Neural cell (in vitro differentiated cells): ENCODE measurements at regions not wholly inside any gene's neighbourhood (a gene's known extent, or its start where the extent isn't known, plus 50 kb on each side); places are given as distances from the start of the nearest gene placed in this dataset.

Source experiments
- H2AFZ ChIP-seq: fragments of 200-600, 300-800 bp; sonication (generic), shearing (Covaris generic); 2 replicates; pipeline ENCODE4 v1.6.0; 2014; ENCODE audit warnings: low read depth, mild to moderate bottlenecking, antibody characterized with exemption, low read length, moderate library complexity
- H3F3A ChIP-seq: fragments of 200-600 bp; shearing (Covaris generic); 2 replicates; pipeline ENCODE4 v1.6.1; 2016; ENCODE audit warnings: mild to moderate bottlenecking, moderate library complexity, mixed read lengths, antibody characterized with exemption, low read length; ENCODE audit not compliant: insufficient read depth, poor library complexity, severe bottlenecking
- H3K27ac ChIP-seq: fragments of 200-600, 300-800 bp; sonication (generic), shearing (Covaris generic); 2 replicates; pipeline ENCODE4 v1.5.1; 2014; ENCODE audit warnings: mild to moderate bottlenecking, low read length, moderate library complexity
- H3K27me3 ChIP-seq: fragments of 300-800, 200-600 bp; sonication (generic), shearing (Covaris generic); 2 replicates; pipeline ENCODE4 v1.6.0; 2014; ENCODE audit warnings: mild to moderate bottlenecking, low read depth, low read length, moderate library complexity; ENCODE audit not compliant: insufficient read depth
- H3K36me3 ChIP-seq: fragments of 300-800, 200-600 bp; sonication (generic), shearing (Covaris generic); 2 replicates; pipeline ENCODE4 v1.5.1; 2014; ENCODE audit warnings: mild to moderate bottlenecking, antibody characterized with exemption, low read length, moderate library complexity; ENCODE audit not compliant: insufficient read depth
- H3K4me2 ChIP-seq: fragments of 300-800, 200-600 bp; sonication (generic), shearing (Covaris generic); 2 replicates; pipeline ENCODE4 v1.6.0; 2014; ENCODE audit warnings: mild to moderate bottlenecking, low read length
- H3K4me3 ChIP-seq: fragments of 300-800, 200-600 bp; sonication (generic), shearing (Covaris generic); 2 replicates; pipeline ENCODE4 v1.5.1; 2014; ENCODE audit warnings: mild to moderate bottlenecking, low read length, moderate library complexity
- H3K79me2 ChIP-seq: fragments of 200-600 bp; shearing (Covaris generic); replicated peaks from 2 replicates; pipeline ENCODE4 v1.6.0; 2014; ENCODE audit warnings: mild to moderate bottlenecking, low read length, moderate library complexity; ENCODE audit not compliant: insufficient read depth
- H3K9ac ChIP-seq: fragments of 300-800, 200-600 bp; sonication (generic), shearing (Covaris generic); 2 replicates; pipeline ENCODE4 v1.6.1; 2016; ENCODE audit warnings: mild to moderate bottlenecking, low read length, mixed read lengths
- H3K9me2 ChIP-seq: fragments of 200-600 bp; shearing (Covaris generic); 2 replicates; pipeline ENCODE4 v1.6.1; 2016; ENCODE audit warnings: mild to moderate bottlenecking, low read length, mixed read lengths; ENCODE audit not compliant: insufficient read depth
- H3K9me3 ChIP-seq: fragments of 200-600, 300-800 bp; sonication (generic), shearing (Covaris generic); 2 replicates; pipeline ENCODE4 v1.6.1; 2016; ENCODE audit warnings: mild to moderate bottlenecking, mixed run types, low read length, moderate library complexity, mixed read lengths
- H4K20me1 ChIP-seq: fragments of 200-600 bp; shearing (Covaris generic); 2 replicates; pipeline ENCODE4 v1.6.1; 2016; ENCODE audit warnings: mild to moderate bottlenecking, mixed run types; ENCODE audit not compliant: insufficient read depth
- EP300 ChIP-seq: fragments of 450-650 bp; conservative IDR thresholded peaks from 2 replicates; pipeline ENCODE4 v1.6.1; 2014; ENCODE audit warnings: antibody characterized with exemption, mild to moderate bottlenecking, moderate library complexity; ENCODE audit not compliant: poor library complexity, severe bottlenecking
- EZH2 ChIP-seq: fragments of 200-600, 300-800 bp; shearing (Covaris generic), sonication (generic); IDR thresholded peaks from 2 replicates; pipeline ENCODE4 v1.6.1; 2014; ENCODE audit warnings: antibody characterized with exemption, low read length, borderline replicate concordance, mild to moderate bottlenecking; ENCODE audit not compliant: insufficient read depth, poor library complexity, severe bottlenecking
- MXI1 ChIP-seq: fragments of 450-650 bp; conservative IDR thresholded peaks from 2 replicates; pipeline ENCODE4 v1.6.1; 2014; ENCODE audit warnings: antibody characterized with exemption, mild to moderate bottlenecking; ENCODE audit not compliant: poor library complexity, severe bottlenecking
- POLR2AphosphoS5 ChIP-seq: IDR thresholded peaks from 2 replicates; pipeline ENCODE4 v1.6.1; 2012
- RAD21 ChIP-seq: fragments of 450-650 bp; conservative IDR thresholded peaks from 2 replicates; pipeline ENCODE4 v1.6.1; 2014; ENCODE audit warnings: antibody characterized with exemption, mild to moderate bottlenecking, moderate library complexity
- REST ChIP-seq: IDR thresholded peaks from 2 replicates; pipeline ENCODE4 v1.6.1; 2012; ENCODE audit warnings: borderline replicate concordance
- SMC3 ChIP-seq: fragments of 450-650 bp; conservative IDR thresholded peaks from 2 replicates; pipeline ENCODE4 v1.6.1; 2014; ENCODE audit warnings: antibody characterized with exemption, mild to moderate bottlenecking, moderate library complexity; ENCODE audit not compliant: poor library complexity
- TAF1 ChIP-seq: IDR thresholded peaks from 2 replicates; pipeline ENCODE4 v1.6.1; 2012; ENCODE audit warnings: low read depth
- TF ChIP-seq, protein P1 (sequence below): fragments of 450-650 bp; IDR thresholded peaks from 2 replicates; pipeline ENCODE4 v1.5.1; 2014; ENCODE audit warnings: antibody characterized with exemption, mild to moderate bottlenecking, moderate library complexity; ENCODE audit not compliant: poor library complexity, severe bottlenecking

GRCh38 chr10:3996697-3997096 is 211.7 kb upstream of the KLF6 start:
- Histone ChIP-seq H2AFZ (no peak overlapping the region), H3K4me2 (no peak overlapping the region), H4K20me1 (no peaks in the 10 kb centered on the region)

GRCh38 chr10:3995302-3996210 is 210.5 kb upstream of the KLF6 start:
- Histone ChIP-seq H3K9me3 (no peaks in the 10 kb centered on the region), H3K4me3 (no peak overlapping the region), H2AFZ (no peak overlapping the region), H3K9ac (no peak overlapping the region), H3K36me3 (no peaks in the 10 kb centered on the region), H3K9me2 (no peaks in the 10 kb centered on the region), H3K4me2 (no peak overlapping the region), H3K27ac (no peak overlapping the region), H3K27me3 (no peaks in the 10 kb centered on the region), H3K79me2 (no peaks in the 10 kb centered on the region), H3F3A (no peaks in the 10 kb centered on the region), H4K20me1 (no peaks in the 10 kb centered on the region)
- TF ChIP-seq EP300 (no peak), EZH2 (no peak), RAD21 (no peak), SMC3 (no peak), MXI1 (no peak), REST (no peak), POLR2AphosphoS5 (no peak), TAF1 (no peak)
- TF ChIP-seq, protein P1, sequence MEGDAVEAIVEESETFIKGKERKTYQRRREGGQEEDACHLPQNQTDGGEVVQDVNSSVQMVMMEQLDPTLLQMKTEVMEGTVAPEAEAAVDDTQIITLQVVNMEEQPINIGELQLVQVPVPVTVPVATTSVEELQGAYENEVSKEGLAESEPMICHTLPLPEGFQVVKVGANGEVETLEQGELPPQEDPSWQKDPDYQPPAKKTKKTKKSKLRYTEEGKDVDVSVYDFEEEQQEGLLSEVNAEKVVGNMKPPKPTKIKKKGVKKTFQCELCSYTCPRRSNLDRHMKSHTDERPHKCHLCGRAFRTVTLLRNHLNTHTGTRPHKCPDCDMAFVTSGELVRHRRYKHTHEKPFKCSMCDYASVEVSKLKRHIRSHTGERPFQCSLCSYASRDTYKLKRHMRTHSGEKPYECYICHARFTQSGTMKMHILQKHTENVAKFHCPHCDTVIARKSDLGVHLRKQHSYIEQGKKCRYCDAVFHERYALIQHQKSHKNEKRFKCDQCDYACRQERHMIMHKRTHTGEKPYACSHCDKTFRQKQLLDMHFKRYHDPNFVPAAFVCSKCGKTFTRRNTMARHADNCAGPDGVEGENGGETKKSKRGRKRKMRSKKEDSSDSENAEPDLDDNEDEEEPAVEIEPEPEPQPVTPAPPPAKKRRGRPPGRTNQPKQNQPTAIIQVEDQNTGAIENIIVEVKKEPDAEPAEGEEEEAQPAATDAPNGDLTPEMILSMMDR = no peak

More at GRCh38 chr10:3996697-3997096, 211.7 kb upstream of the KLF6 start:
- H3K27me3 ChIP-seq = no peaks in the 10 kb centered on the region
- TF ChIP-seq EZH2 (no peak), POLR2AphosphoS5 (no peak), SMC3 (no peak), RAD21 (no peak), TAF1 (no peak), EP300 (no peak)
- no peaks in the 10 kb centered on the region for H3K36me3 ChIP-seq
- no peak overlapping the region for H3K9ac ChIP-seq
- no peaks in the 10 kb centered on the region for H3K9me3 ChIP-seq
- H3K27ac ChIP-seq = no peak overlapping the region
- no peaks in the 10 kb centered on the region for H3K79me2 ChIP-seq
- no peaks in the 10 kb centered on the region for H3F3A ChIP-seq
- no peaks in the 10 kb centered on the region for H3K9me2 ChIP-seq
- H3K4me3 ChIP-seq = no peak overlapping the region
